OCI-LY1 (cell line): ENCODE measurements at regions not wholly inside any gene's neighbourhood (a gene's known extent, or its start where the extent isn't known, plus 50 kb on each side); places are given as distances from the start of the nearest gene placed in this dataset.

ENCODE experiments used
- H2AFZ ChIP-seq: fragments of 200-600 bp; sonication (generic), shearing (Covaris generic); 2 replicates; pipeline ENCODE4 v1.6.0; 2014; ENCODE audit warnings: antibody characterized with exemption, mild to moderate bottlenecking, low read length
- H3F3A ChIP-seq: fragments of 200-600 bp; sonication (generic), shearing (Covaris generic); 2 replicates; pipeline ENCODE4 v1.6.0; 2014; ENCODE audit warnings: mild to moderate bottlenecking, antibody characterized with exemption, low read length, moderate library complexity; ENCODE audit not compliant: insufficient read depth
- H3K27ac ChIP-seq: fragments of 200-600 bp; sonication (generic); 2 replicates; pipeline ENCODE4 v1.5.1; 2014; ENCODE audit warnings: low read length, mixed run types, mild to moderate bottlenecking, low read depth; ENCODE audit not compliant: poor library complexity, severe bottlenecking
- H3K27me3 ChIP-seq: fragments of 200-600 bp; sonication (generic); 2 replicates; pipeline ENCODE4 v1.6.0; 2014; ENCODE audit warnings: antibody characterized with exemption, mild to moderate bottlenecking, low read length, moderate library complexity; ENCODE audit not compliant: insufficient read depth
- H3K36me3 ChIP-seq: fragments of 200-600 bp; sonication (generic); 2 replicates; pipeline ENCODE4 v1.6.1; 2014; ENCODE audit warnings: mild to moderate bottlenecking, antibody characterized with exemption, low read length, moderate library complexity, mixed read lengths; ENCODE audit not compliant: insufficient read depth
- H3K4me1 ChIP-seq: fragments of 200-600 bp; sonication (generic); 2 replicates; pipeline ENCODE4 v1.5.1; 2014; ENCODE audit warnings: mild to moderate bottlenecking, low read length, moderate library complexity; ENCODE audit not compliant: insufficient read depth, severe bottlenecking
- H3K4me2 ChIP-seq: fragments of 200-600 bp; sonication (generic), shearing (Covaris generic); 2 replicates; pipeline ENCODE4 v1.6.1; 2014; ENCODE audit warnings: low read length
- H3K4me3 ChIP-seq: fragments of 200-600 bp; sonication (generic); 2 replicates; pipeline ENCODE4 v1.5.1; 2014; ENCODE audit warnings: low read length, low read depth, mild to moderate bottlenecking, mixed read lengths; ENCODE audit not compliant: poor library complexity, severe bottlenecking
- H3K79me2 ChIP-seq: fragments of 200-600 bp; shearing (Covaris generic); 2 replicates; pipeline ENCODE4 v1.6.1; 2016; ENCODE audit warnings: mixed run types, low read length, mixed read lengths; ENCODE audit not compliant: insufficient read depth
- H3K9ac ChIP-seq: fragments of 200-600 bp; sonication (generic), shearing (Covaris generic); 2 replicates; pipeline ENCODE4 v1.6.1; 2014; ENCODE audit warnings: mild to moderate bottlenecking, low read length, mixed read lengths
- H3K9me2 ChIP-seq: fragments of 200-600 bp; sonication (generic), shearing (Covaris generic); 2 replicates; pipeline ENCODE4 v1.6.1; 2014; ENCODE audit warnings: low read depth, mild to moderate bottlenecking, low read length, mixed read lengths
- H3K9me3 ChIP-seq: fragments of 200-600 bp; shearing (Covaris generic); 2 replicates; pipeline ENCODE4 v1.6.1; 2014; ENCODE audit warnings: low read length, mixed read lengths
- H4K20me1 ChIP-seq: fragments of 200-600 bp; sonication (generic), shearing (Covaris generic); 2 replicates; pipeline ENCODE4 v1.6.0; 2016; ENCODE audit warnings: mild to moderate bottlenecking, low read length; ENCODE audit not compliant: insufficient read depth
- EZH2 ChIP-seq: fragments of 200-600 bp; sonication (generic), shearing (Covaris generic); IDR thresholded peaks from 2 replicates; pipeline ENCODE4 v1.8.0; 2017; ENCODE audit warnings: borderline replicate concordance, mixed run types, mild to moderate bottlenecking, antibody characterized with exemption, low read length, moderate library complexity, mixed read lengths
- TF ChIP-seq, protein P1 (sequence below): fragments of 200-600 bp; sonication (generic), shearing (Covaris generic); IDR thresholded peaks from 2 replicates; pipeline ENCODE4 v1.5.1; 2017; ENCODE audit warnings: mild to moderate bottlenecking, antibody characterized with exemption, low read length, moderate library complexity, mixed read lengths

GRCh38 chr10:112896722-112897121 lies 53.3 kb upstream of the TCF7L2 start:
- H3K4me3 ChIP-seq, result no peak overlapping the region
- H3F3A ChIP-seq, result no peaks in the 10 kb centered on the region
- H2AFZ ChIP-seq, result no peak overlapping the region
- H3K9me2 ChIP-seq, result no peaks in the 10 kb centered on the region
- no peaks in the 10 kb centered on the region for H3K79me2 ChIP-seq
- H3K9ac ChIP-seq, result no peak overlapping the region
- H4K20me1 ChIP-seq, result no peaks in the 10 kb centered on the region
- H3K36me3 ChIP-seq, result no peaks in the 10 kb centered on the region
- no peaks in the 10 kb centered on the region for H3K4me1 ChIP-seq
- H3K27me3 ChIP-seq, result peaks cover 4% of the 10 kb centered on the region; the same call in 1 of the 2 replicates
- TF ChIP-seq, protein P1, sequence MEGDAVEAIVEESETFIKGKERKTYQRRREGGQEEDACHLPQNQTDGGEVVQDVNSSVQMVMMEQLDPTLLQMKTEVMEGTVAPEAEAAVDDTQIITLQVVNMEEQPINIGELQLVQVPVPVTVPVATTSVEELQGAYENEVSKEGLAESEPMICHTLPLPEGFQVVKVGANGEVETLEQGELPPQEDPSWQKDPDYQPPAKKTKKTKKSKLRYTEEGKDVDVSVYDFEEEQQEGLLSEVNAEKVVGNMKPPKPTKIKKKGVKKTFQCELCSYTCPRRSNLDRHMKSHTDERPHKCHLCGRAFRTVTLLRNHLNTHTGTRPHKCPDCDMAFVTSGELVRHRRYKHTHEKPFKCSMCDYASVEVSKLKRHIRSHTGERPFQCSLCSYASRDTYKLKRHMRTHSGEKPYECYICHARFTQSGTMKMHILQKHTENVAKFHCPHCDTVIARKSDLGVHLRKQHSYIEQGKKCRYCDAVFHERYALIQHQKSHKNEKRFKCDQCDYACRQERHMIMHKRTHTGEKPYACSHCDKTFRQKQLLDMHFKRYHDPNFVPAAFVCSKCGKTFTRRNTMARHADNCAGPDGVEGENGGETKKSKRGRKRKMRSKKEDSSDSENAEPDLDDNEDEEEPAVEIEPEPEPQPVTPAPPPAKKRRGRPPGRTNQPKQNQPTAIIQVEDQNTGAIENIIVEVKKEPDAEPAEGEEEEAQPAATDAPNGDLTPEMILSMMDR, result no peak
- no peak for TF ChIP-seq EZH2
- H3K4me2 ChIP-seq, result no peak overlapping the region
- H3K27ac ChIP-seq, result no peak overlapping the region
- H3K9me3 ChIP-seq, result no peaks in the 10 kb centered on the region

GRCh38 chr10:112898540-112899390 lies 51.3 kb upstream of the TCF7L2 start:
- Histone ChIP-seq H4K20me1 (no peaks in the 10 kb centered on the region), H3K27ac (no peak overlapping the region), H3K4me1 (no peaks in the 10 kb centered on the region), H3K36me3 (no peaks in the 10 kb centered on the region), H3K79me2 (no peaks in the 10 kb centered on the region), H3K27me3 (peaks cover 4% of the 10 kb centered on the region; the same call in 1 of the 2 replicates), H3K9ac (no peak overlapping the region), H2AFZ (no peak overlapping the region), H3K9me2 (no peaks in the 10 kb centered on the region), H3K4me2 (no peak overlapping the region), H3K9me3 (no peaks in the 10 kb centered on the region), H3K4me3 (no peak overlapping the region), H3F3A (no peaks in the 10 kb centered on the region)
- TF ChIP-seq, protein P1, result no peak
- no peak for TF ChIP-seq EZH2

DNA sequence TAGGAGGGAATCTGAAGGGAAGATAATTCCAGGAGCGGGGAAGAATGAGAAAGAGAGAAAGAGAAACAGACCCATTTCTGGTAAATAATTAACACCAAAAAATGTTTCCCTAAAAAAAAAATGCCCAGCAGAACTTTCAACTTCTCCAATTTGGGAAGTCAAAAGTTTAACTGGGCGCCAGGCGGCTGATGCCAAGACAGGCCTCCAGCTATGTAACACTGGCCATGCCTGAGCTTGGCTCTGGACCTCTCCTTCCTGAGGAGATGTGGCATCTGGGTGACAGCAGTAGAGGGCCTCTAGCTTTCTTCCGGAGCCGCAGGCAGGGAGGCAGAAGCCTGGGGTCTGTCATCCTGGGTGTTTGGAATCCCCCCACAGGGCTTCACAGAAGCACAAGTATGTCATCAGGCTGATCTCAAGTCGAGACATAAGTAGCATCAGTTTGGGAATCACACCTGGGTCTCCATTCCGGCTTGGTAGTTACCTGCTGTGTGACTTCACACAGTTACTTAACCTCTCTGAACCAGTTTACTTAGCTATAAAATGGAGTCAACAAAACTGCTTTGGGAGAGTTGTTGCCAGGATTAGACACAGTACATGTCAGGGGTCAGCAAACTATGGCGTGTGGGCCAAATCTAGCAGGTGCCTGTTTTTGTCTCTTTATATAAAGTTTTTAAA lies 50.5 kb upstream of the TCF7L2 start:
- Histone ChIP-seq H3K9me3 (no peaks in the 10 kb centered on the region), H3K4me2 (no peak overlapping the region), H3F3A (no peaks in the 10 kb centered on the region), H2AFZ (no peak overlapping the region), H3K27ac (no peak overlapping the region), H3K79me2 (no peaks in the 10 kb centered on the region), H3K9me2 (no peaks in the 10 kb centered on the region), H3K4me1 (no peaks in the 10 kb centered on the region), H4K20me1 (no peaks in the 10 kb centered on the region), H3K27me3 (peaks cover 4% of the 10 kb centered on the region; the same call in 1 of the 2 replicates), H3K36me3 (no peaks in the 10 kb centered on the region), H3K4me3 (no peak overlapping the region), H3K9ac (no peak overlapping the region)
- no peak for TF ChIP-seq EZH2
- TF ChIP-seq, protein P1, result no peak
